ENCODE measurements at regions not wholly inside any gene's neighbourhood (a gene's known extent, or its start where the extent isn't known, plus 50 kb on each side); places are given as distances from the start of the nearest gene placed in this dataset.
"Not testable (repeated sequence)": the region's sequence is repeated elsewhere in the genome, so short reads cannot be mapped to it uniquely, and the experiment has no call there.

DNA sequence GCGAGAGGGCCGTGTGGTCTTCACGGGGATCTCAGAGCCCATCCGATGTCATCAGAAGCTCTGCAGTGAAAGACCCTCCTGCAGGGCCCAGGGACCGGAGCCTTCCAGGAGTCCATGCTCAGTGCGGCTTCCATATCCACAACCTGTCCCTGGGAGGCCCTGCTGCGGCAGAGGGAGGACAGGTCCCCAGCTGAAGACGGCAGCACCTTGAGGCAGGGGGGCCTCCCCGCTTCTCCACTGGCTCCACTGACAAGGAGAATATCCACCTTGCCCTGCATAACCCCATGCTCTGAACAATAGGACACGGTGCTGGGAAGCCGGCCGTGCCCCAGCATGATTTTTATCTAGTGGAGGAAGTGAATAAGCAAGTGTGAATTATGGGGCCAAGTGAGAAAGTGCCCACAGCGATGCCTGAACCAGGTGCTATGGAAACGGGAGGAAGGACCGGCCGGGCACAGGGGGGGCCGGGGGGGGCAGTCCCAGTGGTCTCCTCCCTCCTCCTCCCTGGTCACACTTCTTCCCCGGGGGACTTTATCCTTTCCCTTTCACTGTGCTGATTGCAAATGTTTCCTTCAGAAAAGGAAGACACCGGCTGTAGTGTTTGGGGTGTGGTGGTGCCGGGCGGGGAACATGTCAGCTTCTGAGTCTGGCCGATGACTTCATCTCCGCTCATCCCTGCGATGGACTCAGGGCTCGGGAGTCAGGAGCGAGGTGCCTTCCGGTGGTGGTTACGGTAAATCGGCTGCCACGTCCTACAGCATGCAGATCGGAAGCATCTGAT is 225.1 kb downstream of the ERMARD start:
- no peak for DNase-seq (ENCODE audit: low spot score)
- in situ Hi-C loops (cut with MboI; ENCODE audit: low sequenced_read_pairs, unreplicated experiment), result no loop called here
- TF ChIP-seq, protein P1, sequence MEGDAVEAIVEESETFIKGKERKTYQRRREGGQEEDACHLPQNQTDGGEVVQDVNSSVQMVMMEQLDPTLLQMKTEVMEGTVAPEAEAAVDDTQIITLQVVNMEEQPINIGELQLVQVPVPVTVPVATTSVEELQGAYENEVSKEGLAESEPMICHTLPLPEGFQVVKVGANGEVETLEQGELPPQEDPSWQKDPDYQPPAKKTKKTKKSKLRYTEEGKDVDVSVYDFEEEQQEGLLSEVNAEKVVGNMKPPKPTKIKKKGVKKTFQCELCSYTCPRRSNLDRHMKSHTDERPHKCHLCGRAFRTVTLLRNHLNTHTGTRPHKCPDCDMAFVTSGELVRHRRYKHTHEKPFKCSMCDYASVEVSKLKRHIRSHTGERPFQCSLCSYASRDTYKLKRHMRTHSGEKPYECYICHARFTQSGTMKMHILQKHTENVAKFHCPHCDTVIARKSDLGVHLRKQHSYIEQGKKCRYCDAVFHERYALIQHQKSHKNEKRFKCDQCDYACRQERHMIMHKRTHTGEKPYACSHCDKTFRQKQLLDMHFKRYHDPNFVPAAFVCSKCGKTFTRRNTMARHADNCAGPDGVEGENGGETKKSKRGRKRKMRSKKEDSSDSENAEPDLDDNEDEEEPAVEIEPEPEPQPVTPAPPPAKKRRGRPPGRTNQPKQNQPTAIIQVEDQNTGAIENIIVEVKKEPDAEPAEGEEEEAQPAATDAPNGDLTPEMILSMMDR (IDR thresholded peaks at IDR 0.05; ENCODE audit: borderline replicate concordance, control extremely low read depth, extremely low read depth, insufficient read depth, missing control alignments), result no peak

- no peak for DNase-seq (ENCODE audit: low spot score)
- TF ChIP-seq, protein P1 (IDR thresholded peaks at IDR 0.05; ENCODE audit: borderline replicate concordance, control extremely low read depth, extremely low read depth, insufficient read depth, missing control alignments), result no peak
- in situ Hi-C loops (cut with MboI; ENCODE audit: low sequenced_read_pairs, unreplicated experiment), result no loop called here
Observed at GRCh38 chr6:169975701-169976100, 224.3 kb downstream of the ERMARD start.

GRCh38 chr6:169975286-169975685 is 223.9 kb downstream of the ERMARD start:
- TF ChIP-seq, protein P1 (IDR thresholded peaks at IDR 0.05; ENCODE audit: borderline replicate concordance, control extremely low read depth, extremely low read depth, insufficient read depth, missing control alignments), result no peak
- in situ Hi-C loops (cut with MboI; ENCODE audit: low sequenced_read_pairs, unreplicated experiment), result no loop called here
- no peak for DNase-seq (ENCODE audit: low spot score)

DNA sequence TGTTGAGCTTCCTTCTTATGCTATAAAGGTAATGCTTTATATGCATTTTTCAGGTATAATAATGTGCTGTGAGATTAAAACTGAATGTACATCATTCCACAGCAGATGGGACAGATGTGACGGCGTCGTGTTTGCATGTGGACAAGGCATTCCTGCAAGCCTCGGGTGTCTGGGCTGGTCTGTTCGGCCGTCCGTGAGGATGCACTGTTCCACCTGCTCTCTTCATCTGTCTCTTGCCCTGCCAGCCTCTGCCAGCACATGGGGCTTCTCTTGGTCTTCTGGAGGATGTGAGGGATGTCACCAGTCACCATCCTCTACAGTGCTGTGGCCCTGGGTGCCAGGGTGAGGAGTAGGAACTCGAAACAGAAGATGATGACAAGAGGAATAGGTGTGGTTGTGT is 223.2 kb downstream of the ERMARD start:
- no peak for DNase-seq (ENCODE audit: low spot score)
- TF ChIP-seq, protein P1 (IDR thresholded peaks at IDR 0.05; ENCODE audit: borderline replicate concordance, control extremely low read depth, extremely low read depth, insufficient read depth, missing control alignments), result no peak
- in situ Hi-C loops (cut with MboI; ENCODE audit: low sequenced_read_pairs, unreplicated experiment), result no loop called here

DNA sequence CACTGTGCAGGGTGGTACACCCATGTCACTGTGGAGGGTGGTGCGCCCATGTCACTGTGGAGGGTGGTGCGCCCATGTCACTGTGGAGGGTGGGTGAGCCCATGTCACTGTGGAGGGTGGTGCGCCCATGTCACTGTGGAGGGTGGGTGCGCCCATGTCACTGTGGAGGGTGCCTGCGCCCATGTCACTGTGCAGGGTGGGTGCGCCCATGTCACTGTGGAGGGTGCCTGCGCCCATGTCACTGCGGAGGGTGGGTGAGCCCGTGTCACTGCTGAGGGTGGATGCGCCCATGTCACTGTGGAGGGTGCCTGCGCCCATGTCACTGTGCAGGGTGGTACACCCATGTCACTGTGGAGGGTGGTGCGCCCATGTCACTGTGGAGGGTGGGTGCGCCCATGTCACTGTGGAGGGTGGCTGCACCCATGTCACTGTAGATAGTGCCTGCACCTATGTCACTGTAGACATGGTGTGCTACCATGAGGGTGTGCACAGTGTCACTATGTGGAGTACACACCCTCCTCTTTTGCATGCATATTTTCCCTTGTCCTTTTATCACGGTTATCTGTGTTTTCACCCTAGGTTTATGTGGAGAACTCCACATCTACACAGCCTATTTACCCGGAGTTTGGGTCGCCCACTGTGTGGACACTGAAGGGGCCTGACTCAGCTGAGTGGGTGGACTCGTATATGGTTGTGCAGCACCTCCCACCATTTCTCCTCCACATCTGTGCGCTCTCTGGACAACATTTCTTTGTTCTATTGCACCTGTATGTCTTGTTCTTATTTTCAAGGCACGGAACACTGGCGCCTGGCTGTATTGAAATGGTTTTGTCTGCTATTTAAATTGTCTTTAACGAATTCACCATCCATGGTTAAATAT is 222.4 kb downstream of the ERMARD start:
- DNase-seq (ENCODE audit: low spot score), result not testable (repeated sequence)

DNA sequence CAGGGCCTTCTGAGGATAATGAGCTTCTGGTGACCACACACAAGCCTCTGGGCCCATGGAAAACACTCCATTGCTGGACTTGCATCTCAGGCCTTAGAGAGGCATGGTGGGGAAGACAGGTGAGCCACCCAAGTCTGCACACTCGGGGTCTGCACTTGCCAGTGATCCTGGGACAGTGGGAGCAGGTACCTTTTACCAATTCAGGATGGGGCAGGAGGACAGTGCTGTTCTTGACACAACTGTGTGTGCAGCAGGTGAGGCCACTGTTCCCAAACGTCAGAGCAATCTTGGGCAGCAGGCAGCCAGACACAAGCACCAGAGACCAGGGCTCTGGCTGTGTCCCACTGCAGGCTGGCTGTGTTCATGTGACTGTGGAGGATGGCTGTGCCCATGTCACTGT is 221.3 kb downstream of the ERMARD start:
- no peak for DNase-seq (ENCODE audit: low spot score)
- in situ Hi-C loops (cut with MboI; ENCODE audit: low sequenced_read_pairs, unreplicated experiment), result no loop called here
- TF ChIP-seq, protein P1 (IDR thresholded peaks at IDR 0.05; ENCODE audit: borderline replicate concordance, control extremely low read depth, extremely low read depth, insufficient read depth, missing control alignments), result no peak

More for the DNA sequence above, 222.4 kb downstream of the ERMARD start:
- in situ Hi-C loops (cut with MboI; ENCODE audit: low sequenced_read_pairs, unreplicated experiment), result not testable (repeated sequence)
